HL-60/S4 (cell line): ENCODE measurements at regions not wholly inside any gene's neighbourhood (a gene's known extent, or its start where the extent isn't known, plus 50 kb on each side); places are given as distances from the start of the nearest gene placed in this dataset.

ENCODE experiments used
- in situ Hi-C: fragments of 300-500 bp; cut with MboI; formaldehyde crosslinking; loops from 2 replicates; pipeline ENCODE4 v1.14.3; 2022; ENCODE audit warnings: low sequenced_read_pairs

DNA sequence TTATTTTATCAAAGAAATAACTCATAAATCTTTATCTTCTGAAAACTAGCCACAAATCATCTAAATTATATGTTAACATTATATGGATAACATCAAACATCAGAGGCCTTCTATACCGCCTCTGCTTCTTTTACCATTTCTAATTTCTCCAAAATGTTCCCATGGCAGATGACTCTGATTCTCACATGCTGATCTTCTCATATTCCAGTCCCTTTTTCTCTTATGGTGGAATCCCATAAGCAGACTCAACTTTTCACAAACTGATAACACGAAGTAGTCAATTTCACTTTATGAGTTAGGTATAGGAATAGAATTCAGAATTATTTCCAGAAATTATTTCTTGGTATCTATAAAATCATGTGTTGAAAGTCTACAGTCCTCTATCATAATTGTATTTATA, 212.3 kb downstream of the ENC1 start:
- in situ Hi-C loops = no loop called here

DNA sequence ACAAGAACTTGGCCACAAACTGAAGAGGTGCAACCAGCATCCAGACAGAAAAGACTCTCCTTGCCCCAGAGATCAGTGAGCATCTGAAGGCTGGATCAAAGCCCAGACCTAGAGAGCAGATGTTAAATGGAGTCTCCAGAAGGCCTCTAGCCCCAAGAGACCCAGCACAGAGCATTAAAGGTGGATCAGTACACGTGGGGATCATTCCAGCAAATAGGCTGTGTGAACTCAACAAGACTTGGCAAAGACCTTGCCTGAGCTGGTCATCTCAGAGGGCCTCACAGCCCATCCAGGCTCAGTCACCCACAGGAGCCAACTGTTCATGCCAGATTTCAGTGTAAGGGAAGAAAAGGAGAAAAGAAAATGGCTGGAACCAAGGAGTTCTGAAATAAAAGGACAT, 214.0 kb downstream of the ENC1 start:
- in situ Hi-C loops = no loop called here

DNA sequence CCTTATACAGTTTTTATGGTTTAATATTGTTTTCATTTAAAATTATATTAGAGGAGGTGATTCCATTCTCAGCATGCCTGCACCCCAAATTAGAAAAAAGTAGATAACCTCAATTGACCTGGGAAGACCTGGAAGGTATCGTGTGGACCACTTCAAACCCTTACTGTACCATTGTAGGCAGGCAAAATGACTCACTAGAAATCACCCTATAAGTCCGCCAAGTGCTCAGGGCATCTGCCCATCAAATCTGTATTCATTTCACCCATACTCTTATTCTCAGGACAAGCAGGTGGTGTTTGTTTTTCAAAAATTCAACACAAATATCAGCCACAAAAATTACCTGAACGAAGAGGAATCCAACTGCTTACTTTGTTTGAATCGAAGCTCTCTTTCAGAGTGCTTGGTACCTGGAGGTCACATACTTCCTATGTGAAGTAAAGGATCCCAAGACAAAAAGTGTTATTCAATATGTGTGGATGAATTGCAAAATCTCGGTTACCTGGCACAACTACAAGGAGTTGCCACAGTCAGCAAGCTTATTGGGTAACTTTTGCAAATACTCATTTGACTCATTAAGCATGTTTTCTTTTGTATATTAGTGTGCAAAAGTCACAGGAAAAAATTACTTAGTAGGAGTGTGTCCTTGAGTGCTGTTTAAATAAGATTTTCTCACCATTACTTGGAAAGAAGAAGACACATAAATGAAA, 216.2 kb downstream of the ENC1 start:
- in situ Hi-C loops = no loop called here

DNA sequence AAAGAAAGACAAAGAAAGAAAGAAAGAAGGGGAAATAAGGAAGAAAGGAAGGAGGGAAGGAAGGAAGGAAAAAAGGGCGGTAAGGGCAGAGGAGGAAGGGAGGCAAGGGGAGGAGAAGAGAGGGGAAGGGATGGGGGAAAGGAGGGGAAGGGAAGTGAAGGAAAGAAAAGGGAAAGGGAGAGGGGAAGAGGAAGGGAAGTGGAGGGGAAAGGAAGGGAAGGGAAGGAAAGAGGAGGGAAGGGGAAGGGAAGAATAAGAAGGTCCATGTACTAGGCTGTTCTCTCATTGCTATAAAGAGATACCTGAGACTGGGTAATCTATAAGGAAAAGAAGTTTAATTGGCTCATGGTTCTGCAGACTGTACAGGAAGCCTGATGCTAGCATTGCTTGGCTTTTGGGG, 217.1 kb downstream of the ENC1 start:
- in situ Hi-C loops = no loop called here

DNA sequence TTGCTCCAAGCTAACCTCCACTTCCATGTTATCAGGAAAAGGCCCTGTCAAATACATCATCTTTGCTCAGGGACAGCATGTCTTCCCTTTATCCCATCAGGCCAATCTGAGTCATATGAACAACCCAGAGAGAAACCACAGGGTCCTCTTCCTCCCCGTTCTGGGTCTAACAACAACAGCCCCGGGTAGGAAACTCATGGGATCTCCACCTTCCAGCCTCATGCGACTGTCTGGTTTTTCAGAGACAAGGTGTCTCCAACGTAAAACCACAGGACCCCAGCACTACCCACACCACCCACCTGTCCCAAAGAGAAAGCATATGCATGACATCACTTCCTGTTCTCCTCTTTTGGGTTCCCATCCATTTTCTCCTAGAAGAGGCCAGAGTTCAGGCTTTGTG, 217.9 kb downstream of the ENC1 start:
- in situ Hi-C loops = no loop called here

DNA sequence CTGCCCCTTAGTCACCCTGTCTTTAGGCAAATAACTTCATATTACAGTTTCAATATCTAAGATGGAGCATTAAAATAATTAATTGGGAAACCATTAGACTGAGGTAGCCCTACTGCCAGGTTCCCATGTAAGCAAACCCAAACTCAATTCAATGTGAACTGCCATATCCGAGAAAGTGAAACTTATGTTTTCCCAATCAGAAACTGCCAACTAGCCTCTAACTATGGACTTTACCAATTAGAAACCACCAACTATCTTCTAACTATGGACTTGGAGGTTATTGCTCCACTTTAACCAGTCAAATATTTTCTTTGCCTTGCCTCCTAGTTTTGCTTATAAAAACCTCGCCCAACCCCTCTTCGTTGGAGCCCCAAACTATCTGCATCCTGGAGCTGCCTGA, 218.5 kb downstream of the ENC1 start:
- in situ Hi-C loops = no loop called here

DNA sequence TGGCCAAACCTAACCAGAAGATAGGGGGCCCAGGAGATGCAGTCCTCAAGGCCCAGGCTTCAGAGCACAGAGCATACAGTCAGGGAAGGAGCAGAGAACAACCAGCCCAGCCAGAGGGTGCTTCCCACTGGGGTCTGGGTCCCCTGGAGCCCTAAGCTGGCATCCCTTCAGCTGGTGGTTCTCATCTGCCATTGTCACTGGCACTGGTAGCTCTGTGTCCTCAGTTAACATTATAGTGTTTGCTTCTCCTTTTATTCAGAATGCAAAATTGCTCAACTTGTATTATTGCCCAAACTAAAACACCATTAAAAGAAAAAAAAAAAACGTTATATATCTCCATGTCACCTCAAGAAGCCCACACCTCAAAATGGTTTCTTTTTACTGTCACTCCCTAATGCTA, 219.2 kb downstream of the ENC1 start:
- in situ Hi-C loops = no loop called here

DNA sequence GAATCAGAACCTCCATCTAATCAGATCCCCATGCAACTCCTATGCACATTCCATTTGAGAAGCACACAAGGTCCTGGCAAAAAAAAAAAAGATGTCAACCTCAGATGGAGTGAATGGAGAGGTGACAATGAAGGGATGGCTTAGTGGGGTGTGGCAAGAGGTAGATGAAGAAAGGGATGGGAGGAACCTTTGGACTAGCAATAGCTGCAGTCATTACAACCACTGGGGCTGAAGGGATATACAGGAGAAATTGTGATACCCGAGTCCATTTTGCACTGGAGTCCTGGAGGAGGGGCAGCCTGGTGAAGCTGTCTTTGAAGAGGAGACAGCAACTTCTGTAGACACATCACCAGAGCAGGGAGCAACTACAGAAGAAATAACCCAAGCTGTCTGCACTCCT, 219.6 kb downstream of the ENC1 start:
- in situ Hi-C loops = no loop called here

DNA sequence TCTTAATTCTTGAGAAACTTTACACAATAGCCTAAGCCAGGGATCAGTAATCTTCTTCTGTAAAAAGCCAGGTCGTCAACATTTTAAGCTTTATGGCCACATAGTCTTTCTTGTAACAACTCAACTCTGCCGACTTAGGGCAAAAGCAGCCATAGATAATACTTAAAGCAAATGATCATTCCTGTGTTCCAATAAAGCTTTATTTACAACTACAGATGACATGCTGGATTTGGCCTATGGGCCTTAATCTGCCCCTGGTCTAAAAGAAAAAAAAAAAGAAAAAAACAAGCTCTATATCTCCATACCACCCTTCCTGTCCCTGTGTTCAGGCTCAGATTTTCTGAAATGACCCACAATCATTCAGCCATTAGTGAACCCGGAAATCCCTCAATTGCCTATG, 220.3 kb downstream of the ENC1 start:
- in situ Hi-C loops = no loop called here

DNA sequence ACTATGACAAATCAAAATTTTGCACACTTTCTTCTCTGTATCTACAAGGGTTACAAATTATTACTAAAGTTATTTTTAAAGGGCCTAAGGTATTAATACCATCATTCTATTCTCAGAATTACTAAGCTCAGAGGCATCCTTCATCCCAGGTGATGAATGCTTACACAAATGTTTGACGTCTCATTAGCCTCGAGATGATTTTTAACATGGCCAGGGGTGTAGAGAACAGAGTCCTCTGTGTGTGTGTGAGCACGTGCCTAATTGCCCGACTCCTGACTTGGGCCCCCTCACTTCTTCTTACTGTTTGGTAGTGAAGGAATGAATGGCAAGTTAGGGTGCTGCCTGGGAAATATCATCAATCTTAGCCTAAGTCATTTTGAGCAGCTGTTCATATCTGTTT, 221.1 kb downstream of the ENC1 start:
- in situ Hi-C loops = no loop called here

DNA sequence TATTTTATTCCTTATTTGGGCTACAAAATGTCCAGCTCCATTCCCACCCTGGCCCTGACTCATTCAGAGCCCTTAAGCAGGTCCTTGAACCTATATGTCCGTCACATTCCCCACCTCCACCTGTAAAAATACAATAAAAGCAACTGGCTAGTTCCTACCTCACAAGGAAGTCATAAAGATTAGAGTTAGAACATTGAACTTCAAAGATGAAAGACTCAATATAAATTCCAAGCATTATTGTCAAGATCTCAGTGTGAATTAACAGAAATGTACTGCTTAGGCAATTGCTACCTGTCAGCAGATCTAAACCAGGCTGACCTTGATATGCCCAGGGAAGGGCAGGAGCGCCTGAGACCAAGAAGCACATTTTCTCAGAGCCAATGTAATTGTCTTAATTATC, 221.8 kb downstream of the ENC1 start:
- in situ Hi-C loops = no loop called here

DNA sequence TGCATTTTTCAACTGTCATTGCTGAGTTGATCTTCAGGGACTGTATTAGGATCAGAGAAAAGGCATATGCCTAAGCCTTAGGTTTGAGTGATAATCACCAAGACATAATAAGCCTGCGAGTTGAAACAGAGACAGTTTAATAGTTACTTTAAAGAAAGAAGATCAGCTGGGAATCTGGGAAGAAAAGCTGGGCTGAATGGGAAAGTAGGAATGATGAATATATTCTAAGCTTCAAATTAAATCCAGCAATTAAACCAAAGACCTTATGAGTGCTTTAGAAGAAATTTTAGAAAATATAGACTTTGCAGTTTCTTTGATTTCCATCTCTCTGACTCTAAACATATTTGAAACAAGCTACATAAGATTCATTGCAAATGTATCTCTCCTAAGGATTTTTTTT, 222.3 kb downstream of the ENC1 start:
- in situ Hi-C loops = no loop called here

DNA sequence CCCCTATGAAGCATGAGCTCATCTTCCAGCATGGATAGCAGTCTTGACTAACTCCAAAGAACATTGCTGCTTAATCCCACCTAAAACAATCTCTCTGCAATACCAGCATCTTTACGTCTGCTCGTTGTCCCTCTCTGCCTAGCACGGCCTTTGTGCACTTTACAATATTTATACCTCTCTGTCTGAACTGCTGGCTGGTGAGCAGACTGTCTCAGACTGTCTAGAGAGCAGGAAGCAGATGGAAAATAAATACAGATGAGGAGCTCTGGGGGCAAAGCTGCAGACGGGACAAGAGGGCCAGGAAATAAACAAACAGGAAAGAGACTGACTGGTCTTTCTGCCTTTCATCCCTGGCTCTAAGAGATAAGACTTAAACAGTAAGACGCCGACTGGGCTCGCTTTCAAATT, 224.8 kb downstream of the ENC1 start:
- in situ Hi-C loops = no loop called here

DNA sequence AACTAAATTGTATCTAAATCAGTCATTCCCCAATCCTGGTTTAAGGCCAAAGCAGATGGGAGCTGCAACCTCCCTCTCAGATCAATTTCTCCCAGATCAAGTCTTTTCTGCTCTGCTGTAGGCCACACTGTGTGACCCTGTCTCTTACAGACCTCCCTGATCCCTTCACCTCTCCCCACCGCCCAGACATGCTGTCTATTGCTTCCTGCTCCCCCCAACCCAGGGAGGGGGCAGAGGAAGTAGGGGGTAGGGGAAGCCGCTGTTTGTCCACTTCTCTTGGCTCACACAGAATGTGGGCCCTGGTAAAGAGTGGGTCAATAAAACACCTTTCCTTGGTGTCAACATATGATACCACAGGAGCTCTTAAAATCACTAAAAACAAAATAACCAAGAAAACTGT, 226.3 kb downstream of the ENC1 start:
- in situ Hi-C loops = no loop called here

DNA sequence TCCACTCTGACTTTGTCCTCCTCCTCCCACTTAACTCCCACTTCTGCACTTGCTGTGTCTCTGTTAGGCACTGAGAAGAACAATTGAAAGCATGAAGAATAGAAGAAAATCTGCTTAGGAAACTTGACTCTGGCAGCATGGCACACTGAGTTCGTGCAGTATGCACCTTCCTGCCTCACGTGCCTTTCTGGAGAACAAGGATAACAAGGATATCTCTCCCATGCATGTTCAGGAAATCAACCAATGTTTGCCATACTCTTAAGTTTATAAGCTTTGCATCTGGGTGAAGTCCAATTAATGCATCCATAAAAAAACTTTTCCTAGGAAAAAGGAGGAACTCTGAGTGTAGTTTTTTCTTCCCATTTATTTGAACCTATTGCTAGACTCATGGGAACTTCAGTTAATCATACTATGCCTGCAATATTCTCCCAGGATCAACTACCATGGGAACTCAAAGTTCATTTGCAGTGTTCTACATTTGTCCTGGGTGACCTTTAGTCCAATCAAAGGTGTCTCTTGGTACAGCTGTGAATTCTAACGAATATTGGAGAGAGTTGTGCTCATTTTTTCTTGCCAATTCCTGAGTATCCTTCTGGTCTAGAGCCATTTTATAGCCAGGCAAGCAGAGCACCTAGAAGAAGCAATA, 227.0 kb downstream of the ENC1 start:
- in situ Hi-C loops = no loop called here

DNA sequence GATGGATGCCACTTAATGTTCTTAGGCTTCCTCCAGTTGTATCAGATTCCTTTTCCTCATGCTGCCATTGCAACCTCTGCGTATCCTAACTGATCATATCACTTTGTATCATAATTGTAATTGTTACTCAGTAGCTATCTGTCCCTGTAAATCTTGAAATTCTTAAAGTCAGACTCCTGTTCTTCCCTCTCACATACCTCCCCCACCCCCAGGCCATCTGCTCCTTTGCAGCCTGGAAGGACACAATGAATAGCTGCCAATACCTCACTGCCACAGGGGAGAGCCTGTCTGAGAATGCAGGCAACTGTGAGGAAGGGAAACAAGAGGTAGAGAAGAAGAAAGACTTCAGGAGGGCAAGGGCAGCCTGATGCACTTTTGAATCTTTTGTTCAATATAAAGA, 228.5 kb downstream of the ENC1 start:
- in situ Hi-C loops = no loop called here

DNA sequence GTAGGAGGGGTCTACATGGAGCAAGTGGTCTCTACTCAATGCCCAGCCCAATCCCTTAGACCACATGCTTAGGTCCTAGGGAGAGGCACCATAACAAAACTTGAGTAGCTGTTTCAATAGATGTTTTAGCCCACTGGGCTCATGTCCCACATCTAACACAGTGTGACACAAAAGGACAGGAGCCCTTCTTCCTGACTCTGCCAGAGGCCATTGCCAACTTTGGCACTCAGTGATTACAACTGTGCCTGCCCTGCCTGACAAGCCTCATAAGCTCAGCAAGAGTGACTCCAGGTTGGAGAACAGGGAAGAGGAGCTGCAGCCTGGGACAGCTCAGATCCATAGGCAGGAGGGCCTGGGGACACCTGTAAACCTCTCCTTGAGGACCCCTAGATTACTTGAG, 230.8 kb downstream of the ENC1 start:
- in situ Hi-C loops = no loop called here

DNA sequence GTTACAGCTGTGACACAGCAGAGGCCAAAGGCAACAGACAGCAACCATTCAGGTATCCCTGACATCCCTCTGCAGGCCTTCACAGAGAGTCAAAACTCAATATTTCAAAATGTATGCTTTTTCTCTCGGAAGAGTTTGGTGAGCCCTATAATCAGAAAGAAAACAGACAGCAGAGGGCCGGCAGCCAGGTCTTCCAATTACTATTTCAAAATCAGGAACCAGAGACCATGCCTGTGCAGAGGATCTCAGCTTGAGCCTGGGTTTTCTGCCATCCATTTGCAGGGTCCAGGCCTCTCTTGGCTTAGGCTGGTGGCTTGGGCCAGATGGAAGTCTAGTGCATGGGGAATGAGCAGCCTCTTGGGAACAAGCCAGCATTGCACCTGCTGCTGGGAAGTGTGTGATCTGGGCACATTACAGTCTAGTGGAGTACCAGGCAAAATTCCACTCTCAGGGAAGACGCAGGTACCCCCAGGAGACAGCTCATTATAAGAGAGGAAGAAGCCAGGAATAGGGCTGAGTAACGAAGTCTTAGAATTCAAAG, 231.3 kb downstream of the ENC1 start:
- in situ Hi-C loops = no loop called here

DNA sequence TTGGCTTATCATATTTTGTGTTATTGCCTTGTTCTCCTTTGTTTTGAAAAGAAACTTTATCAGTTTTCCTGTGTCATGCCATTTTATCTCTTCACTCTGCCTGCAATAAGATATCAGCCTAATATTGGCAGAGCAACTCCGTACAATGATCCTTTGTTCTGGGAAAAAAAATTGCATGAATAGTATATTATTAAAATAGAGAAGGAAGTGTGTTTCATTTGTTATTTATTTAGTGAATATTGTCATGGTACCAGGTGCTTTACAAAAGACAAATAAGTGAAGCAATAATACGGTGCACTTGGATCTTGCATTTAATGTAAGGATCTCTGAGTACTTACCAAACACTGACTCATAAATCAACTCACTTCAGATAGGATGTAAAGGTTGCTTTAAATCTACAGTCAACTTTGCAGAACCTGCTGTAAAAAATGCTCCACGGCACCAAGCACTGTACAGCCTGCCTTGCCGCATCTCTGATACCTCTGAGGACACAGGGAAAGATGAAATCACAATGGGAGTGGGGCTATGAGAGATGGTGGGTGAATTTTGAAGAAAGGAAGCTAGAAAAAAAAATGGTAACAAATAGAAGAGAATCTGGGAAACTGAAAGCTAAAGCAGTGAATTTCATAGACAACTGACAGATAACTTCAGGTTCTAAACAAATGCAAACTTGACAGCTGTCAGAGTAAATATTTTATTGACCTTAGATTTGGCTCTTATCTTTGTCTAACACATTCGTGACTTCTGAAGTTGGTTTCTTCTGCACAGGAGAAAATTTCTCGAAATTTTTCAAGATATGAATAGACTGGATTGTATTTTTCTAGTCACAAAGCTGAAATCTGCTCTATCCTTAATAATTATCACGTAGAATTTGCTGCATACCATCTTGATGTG, 232.1 kb downstream of the ENC1 start:
- in situ Hi-C loops = no loop called here

DNA sequence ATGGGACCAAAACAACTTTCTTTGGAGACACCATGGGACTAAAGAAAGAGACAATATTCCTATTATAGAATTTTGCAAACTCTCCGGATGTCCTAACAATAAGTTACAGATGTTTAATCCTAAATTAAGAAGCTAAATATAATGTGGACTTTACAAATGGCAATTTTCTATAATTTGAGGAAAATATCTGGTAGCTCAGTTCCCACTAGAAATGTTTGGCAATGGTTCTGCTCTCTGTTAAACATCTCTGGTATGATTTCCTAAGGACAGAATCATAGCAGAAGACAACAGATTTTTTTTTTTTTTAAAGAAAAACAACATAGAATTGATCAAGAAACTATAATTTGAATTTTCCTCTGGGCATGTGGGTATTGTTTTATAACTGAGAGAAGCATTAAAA, 232.8 kb downstream of the ENC1 start:
- in situ Hi-C loops = no loop called here

DNA sequence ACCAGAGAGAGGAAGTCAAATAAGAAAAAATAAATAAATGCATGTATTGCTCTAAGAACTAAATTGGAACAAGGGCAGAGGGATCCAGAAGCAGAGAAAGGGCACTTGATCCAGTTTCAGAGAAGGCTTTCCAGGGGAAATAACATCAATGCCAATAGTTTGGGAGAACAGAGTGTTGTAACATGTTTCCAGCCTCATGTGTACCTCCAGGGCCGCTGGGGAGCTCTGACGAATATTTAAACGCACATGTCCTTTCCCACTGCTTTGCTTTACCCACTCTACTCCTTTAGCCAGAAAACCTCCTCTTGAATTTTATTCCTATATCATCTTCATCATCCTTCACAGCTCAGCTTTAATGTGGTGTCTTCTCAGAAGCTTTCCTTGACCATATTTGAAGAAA, 233.7 kb downstream of the ENC1 start:
- in situ Hi-C loops = no loop called here

DNA sequence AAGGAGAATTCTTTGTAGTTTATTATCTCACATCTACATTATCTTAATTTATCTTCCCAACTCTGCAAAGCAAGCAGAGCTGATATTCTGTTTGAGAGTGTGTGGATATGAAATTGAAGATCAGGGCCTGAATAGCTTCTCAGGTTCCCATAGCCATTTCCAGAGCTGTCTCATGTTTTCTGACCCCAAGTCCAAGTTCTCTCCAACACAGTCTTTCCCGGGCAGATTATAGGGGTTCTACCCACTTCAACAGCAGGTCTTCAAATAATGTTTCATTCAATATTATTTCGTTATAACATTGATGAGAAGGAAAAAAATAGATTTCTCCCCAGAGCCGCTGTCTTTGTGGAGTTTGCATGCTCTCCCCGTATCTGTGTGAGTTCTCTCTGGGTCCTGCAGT, 234.9 kb downstream of the ENC1 start:
- in situ Hi-C loops = no loop called here
